Fibroblast of mammary gland (primary cell): ENCODE measurements at regions not wholly inside any gene's neighbourhood (a gene's known extent, or its start where the extent isn't known, plus 50 kb on each side); places are given as distances from the start of the nearest gene placed in this dataset.

Experiments
- DNase-seq: peaks from one replicate; pipeline ENCODE4 v3.0.0-alpha.2; 2010; ENCODE audit warnings: low read depth
- H3K4me3 ChIP-seq: 2 replicates; pipeline ENCODE4 v1.5.1; 2011; ENCODE audit warnings: low read depth, mild to moderate bottlenecking, low read length, moderate library complexity; ENCODE audit not compliant: control insufficient read depth
- CTCF ChIP-seq: conservative IDR thresholded peaks from 2 replicates; pipeline ENCODE4 v1.5.1; 2011; ENCODE audit warnings: low read depth, low read length, inconsistent platforms; ENCODE audit not compliant: control insufficient read depth, insufficient read depth

- no peak for DNase-seq
- TF ChIP-seq CTCF = no peak
- H3K4me3 ChIP-seq = no peak overlapping the region
Measured at GRCh38 chr2:22692746-22693145, 692.2 kb upstream of the KLHL29 start.

GRCh38 chr2:22694300-22694699, 690.7 kb upstream of the KLHL29 start:
- no peak overlapping the region for H3K4me3 ChIP-seq
- no peak for TF ChIP-seq CTCF
- DNase-seq = no peak

- no peak overlapping the region for H3K4me3 ChIP-seq
- TF ChIP-seq CTCF = no peak
- no peak for DNase-seq
Measured at GRCh38 chr2:22694856-22695255, 690.1 kb upstream of the KLHL29 start.

- TF ChIP-seq CTCF = no peak
- no peak overlapping the region for H3K4me3 ChIP-seq
- no peak for DNase-seq
Measured at GRCh38 chr2:22697054-22697788, 687.8 kb upstream of the KLHL29 start.

GRCh38 chr2:22701561-22702160, 683.3 kb upstream of the KLHL29 start:
- no peak for TF ChIP-seq CTCF
- no peak for DNase-seq
- H3K4me3 ChIP-seq = no peak overlapping the region

- TF ChIP-seq CTCF = no peak
- no peak overlapping the region for H3K4me3 ChIP-seq
- DNase-seq = no peak
Measured at GRCh38 chr2:22703286-22703920, 681.6 kb upstream of the KLHL29 start.
